GM12891 (cell line): ENCODE measurements at regions not wholly inside any gene's neighbourhood (a gene's known extent, or its start where the extent isn't known, plus 50 kb on each side); places are given as distances from the start of the nearest gene placed in this dataset.

Source experiments
- POLR2A ChIP-seq: IDR thresholded peaks from 2 replicates; pipeline ENCODE4 v1.6.1; 2011; ENCODE audit warnings: low read depth, low read length, control low read depth
- POLR2AphosphoS5 ChIP-seq: IDR thresholded peaks from 2 replicates; pipeline ENCODE4 v1.6.1; 2011; ENCODE audit warnings: low read depth, low read length, control low read depth
- POU2F2 ChIP-seq: IDR thresholded peaks from 2 replicates; pipeline ENCODE4 v1.6.1; 2011; ENCODE audit warnings: low read depth, mild to moderate bottlenecking, control low read depth, low read length, moderate library complexity
- SPI1 ChIP-seq: IDR thresholded peaks from 2 replicates; pipeline ENCODE4 v1.6.1; 2011; ENCODE audit warnings: low read depth, low read length, control low read depth
- TAF1 ChIP-seq: IDR thresholded peaks from 2 replicates; pipeline ENCODE4 v1.6.1; 2011; ENCODE audit warnings: low read depth, low read length, control low read depth

GRCh38 chrY:13567186-13567585 is 87.4 kb upstream of the UTY start:
- TF ChIP-seq POLR2A: no peak
- no peak for TF ChIP-seq POLR2AphosphoS5
- no peak for TF ChIP-seq POU2F2
- TF ChIP-seq TAF1: no peak
- TF ChIP-seq SPI1: no peak
